ENCODE measurements at regions not wholly inside any gene's neighbourhood (a gene's known extent, or its start where the extent isn't known, plus 50 kb on each side); places are given as distances from the start of the nearest gene placed in this dataset.

GRCh38 chr12:124188084-124188483, 106.8 kb upstream of the RFLNA start:
- no peak for TF ChIP-seq SNAI1 (CRISPR knock-in tag; IDR thresholded peaks at IDR 0.05; ENCODE audit: borderline replicate concordance)
- no peak for TF ChIP-seq ZNF296 (CRISPR knock-in tag; conservative IDR thresholded peaks at IDR 0.05)
- TF ChIP-seq KLF13 (CRISPR knock-in tag; IDR thresholded peaks at IDR 0.05) = no peak
- TF ChIP-seq NFYB (CRISPR knock-in tag; IDR thresholded peaks at IDR 0.05) = no peak
- no peak for TF ChIP-seq ARID5B (CRISPR knock-in tag; IDR thresholded peaks at IDR 0.05)
- no peak for TF ChIP-seq ZNF335 (CRISPR knock-in tag; IDR thresholded peaks at IDR 0.05)
- TF ChIP-seq ATF2 (CRISPR knock-in tag; IDR thresholded peaks at IDR 0.05) = no peak
- TF ChIP-seq ISL2 (CRISPR knock-in tag; IDR thresholded peaks at IDR 0.05) = no peak
- no peak for TF ChIP-seq SP2 (CRISPR knock-in tag; IDR thresholded peaks at IDR 0.05)
- no peak for TF ChIP-seq ZNF850 (CRISPR knock-in tag; conservative IDR thresholded peaks at IDR 0.05)
- CTCF ChIA-PET (ENCODE audit: low intra/inter-chr PET ratio, low total read pairs) = no interaction called here
- ATAC-seq = no peak
- BruUV-seq (replicated peaks) = no TSS peak
- in situ Hi-C loops (cut with HindIII; ENCODE audit: extremely low pct_ligation_motif_present, low pct_unique_long_range_greater_than_20kb) (no loop called here), intact Hi-C loops (cut with micrococcal nuclease; ENCODE audit: unreplicated experiment) (no loop called here)
- no peak overlapping the region for H3K27ac ChIP-seq (ENCODE audit: extremely low read length, insufficient read depth, low read length)
- H3K4me2 ChIP-seq (ENCODE audit: low read depth, low read length) = no peak overlapping the region
- no peaks in the 10 kb centered on the region for H4K20me1 ChIP-seq (ENCODE audit: insufficient read depth, low read length)
- no peak for FAIRE-seq
- H3K9me3 ChIP-seq (ENCODE audit: low read length) = no peaks in the 10 kb centered on the region
- DNase-seq (ENCODE audit: low spot score) = no peak
- POLR2A ChIA-PET = no interaction called here
- no peak overlapping the region for H3K9ac ChIP-seq (ENCODE audit: insufficient read depth, low read depth, low read length)
- H2AFZ ChIP-seq (ENCODE audit: low read length) = no peak overlapping the region
- 35% methylated on average over 4 of the region's 7 CpGs for WGBS (ENCODE audit: low lambda C conversion rate)
- H3K79me2 ChIP-seq (ENCODE audit: insufficient read depth, low read length) = no peaks in the 10 kb centered on the region
- peaks cover 0 to 25% of the 10 kb centered on the region in 2 experiments; a peak in 4 of 5 replicates for H3K27me3 ChIP-seq (ENCODE audit: control insufficient read depth in 1 of 2, insufficient read depth in 2 of 2, low read length in 2 of 2)
- peaks cover 9% of the 10 kb centered on the region for H3K4me1 ChIP-seq (ENCODE audit: insufficient read depth, low read length)
- H3K36me3 ChIP-seq (replicated peaks in 1 of 2; ENCODE audit: control insufficient read depth in 1 of 2, insufficient read depth in 2 of 2, low read length in 2 of 2) = no peaks in the 10 kb centered on the region
- H3K4me3 ChIP-seq (replicated peaks in 1 of 3; ENCODE audit: insufficient read depth in 1 of 3, low read depth in 2 of 3, low read length in 3 of 3) = no peak overlapping the region
